Cardiac muscle cell (in vitro differentiated cells and primary cell): ENCODE measurements at regions not wholly inside any gene's neighbourhood (a gene's known extent, or its start where the extent isn't known, plus 50 kb on each side); places are given as distances from the start of the nearest gene placed in this dataset.

Experiments
- DNase-seq, 2 donors: peaks; one replicate each; pipeline versions ENCODE4 v3.0.0 to v3.0.0-alpha.2; 2010 to 2017; ENCODE audit warnings: low read depth in 1 of 2, low spot score in 1 of 2
- H3K27ac ChIP-seq: fragments of 200-600 bp; sonication (generic); 2 replicates; pipeline ENCODE4 v1.5.1; 2016
- H3K27me3 ChIP-seq: fragments of 200-600 bp; sonication (generic); 2 replicates; pipeline ENCODE4 v1.6.0; 2016; ENCODE audit warnings: control low read depth
- H3K36me3 ChIP-seq: fragments of 200-600 bp; sonication (generic); 2 replicates; pipeline ENCODE4 v1.5.1; 2016; ENCODE audit warnings: control low read depth
- H3K4me1 ChIP-seq: fragments of 200-600 bp; sonication (generic); 2 replicates; pipeline ENCODE4 v1.8.1; 2017; ENCODE audit warnings: low read depth, mild to moderate bottlenecking, mixed run types
- H3K4me3 ChIP-seq: fragments of 200-600 bp; sonication (generic); 2 replicates; pipeline ENCODE4 v1.5.1; 2016; ENCODE audit warnings: mild to moderate bottlenecking
- H3K9me3 ChIP-seq: fragments of 200-600 bp; sonication (generic); 2 replicates; pipeline ENCODE4 v1.5.1; 2017; ENCODE audit warnings: low read depth, mild to moderate bottlenecking, control low read depth
- CTCF ChIP-seq: IDR thresholded peaks from 2 replicates; pipeline ENCODE4 v1.5.1; 2012; ENCODE audit warnings: low read depth, mild to moderate bottlenecking, low read length

- peaks cover 4% of the 10 kb centered on the region for H3K27me3 ChIP-seq
- no peak overlapping the region for H3K27ac ChIP-seq
- no peak for DNase-seq
- H3K36me3 ChIP-seq: no peaks in the 10 kb centered on the region
- no peaks in the 10 kb centered on the region for H3K4me1 ChIP-seq
- H3K9me3 ChIP-seq: no peaks in the 10 kb centered on the region
- H3K4me3 ChIP-seq: no peak overlapping the region
- TF ChIP-seq CTCF: no peak
Measured at GRCh38 chr18:78704971-78705461, 274.6 kb upstream of the SALL3 start.

- DNase-seq: no peak
- Histone ChIP-seq H3K9me3 (no peaks in the 10 kb centered on the region), H3K27me3 (no peaks in the 10 kb centered on the region), H3K36me3 (no peaks in the 10 kb centered on the region), H3K4me3 (no peak overlapping the region), H3K4me1 (no peaks in the 10 kb centered on the region), H3K27ac (no peak overlapping the region)
- TF ChIP-seq CTCF: no peak
Measured at GRCh38 chr18:78709261-78709809, 270.3 kb upstream of the SALL3 start.

- Histone ChIP-seq H3K36me3 (no peaks in the 10 kb centered on the region), H3K4me3 (no peak overlapping the region), H3K9me3 (no peaks in the 10 kb centered on the region), H3K27ac (no peak overlapping the region), H3K4me1 (no peaks in the 10 kb centered on the region), H3K27me3 (no peaks in the 10 kb centered on the region)
- TF ChIP-seq CTCF: no peak
- no peak for DNase-seq
Measured at GRCh38 chr18:78711316-78711715, 268.3 kb upstream of the SALL3 start.

- no peaks in the 10 kb centered on the region for H3K36me3 ChIP-seq
- H3K4me1 ChIP-seq: no peaks in the 10 kb centered on the region
- no peak overlapping the region for H3K4me3 ChIP-seq
- no peak for TF ChIP-seq CTCF
- no peaks in the 10 kb centered on the region for H3K27me3 ChIP-seq
- no peak overlapping the region for H3K27ac ChIP-seq
- DNase-seq: no peak
- no peaks in the 10 kb centered on the region for H3K9me3 ChIP-seq
Measured at GRCh38 chr18:78711971-78712370, 267.6 kb upstream of the SALL3 start.

- Histone ChIP-seq H3K27ac (no peak overlapping the region), H3K36me3 (no peaks in the 10 kb centered on the region), H3K4me1 (no peaks in the 10 kb centered on the region), H3K27me3 (no peaks in the 10 kb centered on the region), H3K9me3 (no peaks in the 10 kb centered on the region), H3K4me3 (no peak overlapping the region)
- peak in 1 of 2 donors; percentile 84 for DNase-seq
- TF ChIP-seq CTCF: no peak
Measured at GRCh38 chr18:78713069-78713468, 266.5 kb upstream of the SALL3 start.
